AG08396 (cell line): ENCODE measurements at regions not wholly inside any gene's neighbourhood (a gene's known extent, or its start where the extent isn't known, plus 50 kb on each side); places are given as distances from the start of the nearest gene placed in this dataset.

ENCODE experiments used
- DNase-seq: peaks from one replicate; pipeline ENCODE4 v3.0.0; 2012; ENCODE audit warnings: low spot score, mixed read lengths

DNA sequence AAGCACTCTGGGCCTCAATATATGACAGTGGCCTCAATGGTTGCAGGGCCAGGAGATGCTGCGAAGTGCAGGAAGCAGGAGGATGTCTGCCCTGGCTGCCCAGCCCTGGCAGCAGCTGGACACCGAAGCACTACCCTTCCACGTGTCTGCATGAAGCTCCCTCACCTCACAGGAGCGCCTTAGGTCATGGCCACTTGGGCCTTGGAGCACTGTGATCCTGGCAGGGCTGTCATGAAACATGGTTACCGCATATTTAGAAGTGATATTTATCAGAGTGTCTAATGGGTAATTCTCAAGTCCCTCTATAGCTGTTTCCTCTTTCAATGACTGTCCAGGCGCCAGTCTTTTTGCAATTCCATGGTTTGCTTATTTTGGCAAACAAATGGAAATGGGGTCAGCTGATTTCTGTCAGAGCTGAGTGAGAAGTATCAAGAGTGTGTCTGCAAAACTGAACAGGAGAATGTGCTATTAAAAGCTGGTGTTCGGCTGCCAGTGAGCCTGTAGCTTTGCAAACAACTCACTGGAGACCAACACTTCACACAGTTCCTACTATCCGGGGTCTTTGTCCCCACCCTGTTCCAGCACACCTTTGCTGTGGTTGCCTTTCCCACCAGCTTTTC, 285.9 kb downstream of the KIF4B start:
- no peak for DNase-seq

DNA sequence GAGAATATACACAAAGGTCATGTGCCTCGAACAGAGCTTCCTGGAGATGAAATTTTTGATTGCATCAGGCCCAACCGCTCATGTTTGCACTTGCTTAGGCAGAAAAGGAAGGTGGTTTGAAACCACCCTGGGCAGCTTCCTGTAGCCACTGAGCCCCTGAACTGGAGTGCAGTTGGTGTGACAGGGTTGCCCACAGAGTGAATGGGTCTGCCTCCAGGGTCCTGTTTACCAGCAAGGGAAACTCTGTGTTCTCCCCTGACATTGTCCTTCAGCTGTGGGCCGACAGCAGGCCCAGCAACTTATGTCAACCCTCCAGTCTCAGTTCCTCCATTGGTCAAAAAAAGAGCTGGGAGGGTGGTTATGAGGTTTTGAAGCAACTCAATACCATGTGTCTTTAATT, 289.6 kb downstream of the KIF4B start:
- no peak for DNase-seq

DNA sequence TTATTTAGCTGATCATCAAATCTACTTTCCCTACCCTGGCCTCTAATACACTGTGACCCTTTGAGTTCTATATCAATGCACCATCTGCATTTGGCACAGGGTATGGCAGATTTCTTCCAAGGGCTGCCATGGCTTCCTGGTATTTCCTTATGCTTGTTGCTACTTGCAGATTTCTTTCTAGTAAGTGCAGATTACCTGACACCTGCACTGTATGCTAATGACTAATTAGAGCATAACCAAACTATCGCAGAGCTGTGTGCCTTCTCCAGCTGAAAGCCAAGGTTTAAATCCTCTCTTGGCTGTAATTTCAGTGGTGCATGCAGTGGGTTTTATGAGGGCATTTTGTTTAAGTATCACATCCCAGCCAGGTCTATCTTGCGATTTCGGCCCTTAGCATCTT, 293.7 kb downstream of the KIF4B start:
- DNase-seq: no peak

DNA sequence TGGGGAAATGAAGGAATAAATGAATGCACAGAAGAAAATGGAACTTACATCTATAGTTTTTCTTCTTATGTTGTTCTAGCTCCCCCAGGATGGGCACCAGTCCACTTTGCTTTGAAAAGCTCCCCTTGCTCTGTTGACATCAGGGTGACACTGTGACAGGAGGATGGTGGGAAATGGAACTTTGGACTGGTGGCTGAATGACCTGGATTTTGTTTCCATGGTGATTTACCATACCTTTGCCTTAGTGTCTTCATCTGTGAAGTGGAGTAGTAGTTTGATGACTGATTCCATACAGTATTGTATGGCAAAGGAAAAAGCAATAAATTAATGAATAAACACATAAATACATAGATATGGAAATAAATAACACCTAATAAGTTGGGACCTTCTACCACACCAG, 294.7 kb downstream of the KIF4B start:
- no peak for DNase-seq

DNA sequence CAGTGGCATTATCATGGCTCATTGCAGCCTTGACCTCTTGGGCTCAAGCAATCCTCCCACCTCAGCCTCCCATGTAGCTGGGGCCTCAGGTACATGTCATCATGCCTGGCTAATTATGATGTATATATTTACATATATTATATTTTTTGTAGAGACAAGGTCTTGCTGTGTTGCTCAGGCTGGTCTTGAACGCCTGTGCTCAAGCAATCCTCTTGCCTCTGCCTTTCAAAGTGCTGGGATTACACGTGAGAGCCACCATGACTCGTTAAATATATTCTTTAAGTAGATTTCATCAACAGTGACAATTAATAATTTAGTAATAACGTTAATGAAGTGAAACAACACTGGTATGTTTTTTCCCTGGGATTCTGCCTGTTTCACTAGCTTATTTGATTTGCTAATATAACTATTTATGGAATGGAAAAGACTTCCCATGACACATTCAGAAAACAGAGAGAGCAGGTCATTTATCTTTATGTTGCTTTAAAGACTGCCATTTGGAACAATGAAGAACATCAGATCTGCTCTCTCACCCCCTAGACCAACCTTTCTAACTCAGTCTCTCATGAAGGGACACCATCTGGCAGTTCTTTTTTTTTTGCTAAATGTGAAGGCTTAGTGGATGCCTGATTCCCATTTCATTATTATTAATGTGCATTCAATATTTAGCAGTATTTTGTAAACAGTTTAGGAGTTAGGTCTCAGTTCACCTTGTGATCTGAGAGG, 295.6 kb downstream of the KIF4B start:
- no peak for DNase-seq

DNA sequence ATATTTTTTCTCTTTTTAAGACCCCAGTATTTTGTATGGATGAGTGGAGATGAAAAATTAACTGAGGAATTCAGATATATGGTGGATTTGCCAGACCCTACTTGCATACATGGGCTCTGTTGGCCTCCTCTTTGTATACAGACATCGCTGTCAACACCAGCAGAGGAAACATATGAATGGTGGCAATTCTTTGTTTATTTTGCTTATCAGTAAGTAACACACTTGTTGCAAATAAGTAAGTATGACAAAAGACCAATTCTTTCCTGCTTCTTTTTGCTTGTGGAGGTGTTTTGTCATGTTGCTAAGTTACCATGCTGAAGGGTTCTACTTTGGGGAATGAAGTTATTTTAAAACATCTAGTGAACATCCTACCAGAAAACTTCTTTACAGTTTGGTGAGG, 298.2 kb downstream of the KIF4B start:
- DNase-seq: no peak

DNA sequence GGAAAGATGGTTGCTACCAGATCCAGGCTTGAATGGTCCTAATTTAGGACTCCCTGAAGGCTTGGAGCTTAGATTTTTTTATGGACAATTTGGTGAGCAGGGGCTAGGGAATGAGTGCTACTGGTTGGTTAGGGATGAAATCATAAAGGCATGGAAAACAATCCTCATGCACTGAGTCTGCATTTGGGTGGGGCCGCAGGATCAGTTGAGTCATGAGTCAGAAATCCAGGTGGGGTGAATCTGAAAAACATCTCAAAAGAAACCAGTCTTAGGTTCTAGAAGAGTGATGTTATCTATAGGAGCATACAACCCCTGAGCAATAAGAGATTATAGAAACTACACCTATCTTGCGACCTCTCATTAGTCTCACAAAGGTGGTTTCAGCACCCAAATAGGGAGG, 300.0 kb downstream of the KIF4B start:
- no peak for DNase-seq

DNA sequence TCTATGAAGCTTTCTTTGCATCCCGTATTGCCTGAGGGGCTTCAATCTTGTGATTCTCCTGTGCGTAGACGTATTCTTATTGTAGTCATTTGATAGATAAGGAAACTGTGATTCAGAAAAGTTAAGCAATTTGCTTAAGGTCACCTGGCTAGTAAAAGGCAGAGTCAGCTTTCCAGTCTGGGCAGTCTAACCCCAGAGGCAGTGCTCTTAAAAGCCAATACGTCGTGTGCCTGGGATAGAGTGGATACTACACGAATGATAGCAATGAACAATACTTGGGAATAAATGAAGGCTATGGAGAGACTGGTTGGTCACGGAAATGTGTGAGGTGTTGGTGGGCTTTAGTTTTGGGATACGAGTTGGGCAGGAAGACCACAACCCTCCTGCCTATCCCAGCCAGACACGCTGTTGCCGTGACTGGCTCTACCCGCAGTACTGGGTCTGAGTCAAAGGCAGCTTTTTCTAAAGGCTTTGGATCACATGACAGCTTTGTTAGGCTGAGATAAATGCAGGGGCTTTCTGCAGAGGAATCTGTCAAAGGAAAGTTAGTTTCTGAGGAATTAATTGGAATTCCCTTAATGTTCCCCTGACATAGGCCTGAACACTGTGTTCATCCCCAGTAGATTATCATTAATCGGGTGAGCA, 302.6 kb downstream of the KIF4B start:
- DNase-seq: no peak

DNA sequence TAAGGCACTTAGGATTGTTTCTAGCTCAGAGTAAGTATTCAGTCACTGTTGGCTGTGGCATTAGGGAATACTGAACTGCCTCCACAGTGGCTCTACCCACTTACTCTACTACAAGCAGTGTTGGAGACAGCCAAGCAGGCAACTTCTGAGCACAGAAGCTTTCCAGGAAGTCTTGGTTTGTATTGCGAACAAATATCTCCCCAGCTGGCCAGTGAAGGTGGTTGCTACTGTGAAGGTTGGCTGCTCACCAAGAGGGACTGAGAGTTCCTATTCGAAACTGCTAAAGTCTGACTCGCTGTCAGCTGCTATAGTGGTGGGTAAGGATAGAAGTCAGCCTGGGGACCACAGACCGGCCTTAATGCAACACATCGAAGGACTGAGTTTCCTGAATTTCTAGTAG, 319.1 kb downstream of the KIF4B start:
- no peak for DNase-seq

DNA sequence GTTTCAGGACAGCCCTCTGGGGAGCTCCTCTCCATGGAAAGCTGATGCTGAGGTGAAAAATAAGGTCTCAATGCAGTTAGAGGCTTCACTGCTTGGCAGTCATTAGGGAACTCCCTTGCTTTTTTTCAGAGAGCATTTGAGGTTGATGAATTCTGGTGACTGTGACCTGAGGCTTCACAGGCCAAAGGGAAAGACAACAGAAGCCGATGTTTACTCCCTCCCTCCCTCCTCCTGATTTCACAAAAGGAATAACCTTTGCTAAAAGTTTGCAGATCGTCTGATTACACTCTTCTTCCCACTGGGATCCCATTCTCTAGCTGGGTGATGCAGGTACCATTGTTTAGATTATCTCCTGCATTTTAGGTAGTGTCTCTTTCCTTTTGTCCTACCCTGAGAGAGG, 329.4 kb downstream of the KIF4B start:
- no peak for DNase-seq

DNA sequence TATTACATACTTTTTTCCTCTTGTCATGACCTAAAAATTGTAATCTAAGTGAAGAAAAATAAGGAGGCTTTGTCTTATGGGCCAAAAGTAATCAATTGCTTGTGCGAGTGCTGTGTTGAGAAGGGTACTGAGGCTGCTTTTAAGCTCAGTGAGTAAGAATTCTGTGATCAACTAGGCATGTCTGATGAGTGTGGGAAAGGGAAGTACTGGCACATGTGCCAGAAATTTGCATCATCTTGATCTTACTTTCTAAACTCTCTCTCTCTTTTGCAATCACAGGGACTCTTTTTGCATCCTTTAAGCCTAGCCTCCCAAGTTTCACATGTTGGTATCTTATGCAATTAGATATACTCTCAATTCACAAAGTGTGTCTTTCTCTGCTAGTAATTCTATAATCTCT, 329.9 kb downstream of the KIF4B start:
- DNase-seq: no peak

DNA sequence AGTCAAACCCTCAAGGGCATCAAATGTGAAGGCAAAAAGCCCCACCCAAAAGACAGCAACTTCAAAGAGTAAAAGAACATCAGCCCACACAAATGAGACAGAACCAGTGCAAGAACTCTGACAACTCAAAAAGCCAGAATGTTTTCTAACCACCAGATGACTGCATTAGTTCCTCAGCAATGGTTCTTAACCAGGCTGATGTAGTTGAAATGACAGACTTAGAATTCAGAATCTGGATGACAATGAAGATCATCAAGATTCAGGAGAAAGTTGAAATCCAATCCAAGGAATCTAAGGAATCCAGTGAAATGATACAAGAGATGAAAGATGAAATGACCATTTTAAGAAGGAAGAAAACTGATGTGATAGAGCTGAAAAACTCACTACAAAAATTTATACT, 339.7 kb downstream of the KIF4B start:
- no peak for DNase-seq

DNA sequence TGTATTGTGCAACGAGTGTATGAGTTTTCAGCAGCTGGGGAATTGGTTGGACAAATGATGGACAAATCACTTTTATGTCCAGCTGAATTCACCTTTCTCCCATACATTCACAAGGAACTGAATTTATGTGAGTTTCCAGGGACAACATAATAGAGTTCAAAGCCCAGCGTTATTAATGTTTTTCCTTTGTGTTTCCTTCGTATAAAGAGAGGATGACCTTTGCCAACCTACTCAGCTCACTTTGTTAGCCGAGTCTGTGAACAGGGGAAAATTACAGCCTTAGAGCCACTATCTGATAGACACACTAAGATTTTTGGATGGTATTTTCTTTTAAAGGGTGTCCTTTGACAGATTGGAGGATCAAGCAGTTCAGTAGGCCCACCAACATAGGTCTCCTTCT, 352.5 kb downstream of the KIF4B start:
- DNase-seq: no peak

DNA sequence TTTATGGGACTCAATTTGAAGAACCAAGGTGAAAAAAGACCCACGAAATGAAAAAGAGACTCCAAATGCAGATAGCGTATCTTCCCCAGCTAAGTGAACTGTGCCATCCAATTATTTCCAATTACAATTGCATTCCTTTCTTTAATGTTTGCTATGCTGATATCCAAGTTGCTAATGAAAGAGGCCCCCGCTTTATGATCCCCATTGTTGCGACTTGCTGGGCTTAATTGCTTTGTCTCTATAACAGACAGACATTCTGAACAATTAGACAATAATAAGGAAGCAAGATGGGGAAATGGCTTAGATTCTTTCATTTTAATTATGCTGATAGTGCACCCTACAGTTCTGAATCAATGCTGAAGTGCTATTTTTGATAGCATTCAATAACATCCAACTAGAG, 354.3 kb downstream of the KIF4B start:
- no peak for DNase-seq

DNA sequence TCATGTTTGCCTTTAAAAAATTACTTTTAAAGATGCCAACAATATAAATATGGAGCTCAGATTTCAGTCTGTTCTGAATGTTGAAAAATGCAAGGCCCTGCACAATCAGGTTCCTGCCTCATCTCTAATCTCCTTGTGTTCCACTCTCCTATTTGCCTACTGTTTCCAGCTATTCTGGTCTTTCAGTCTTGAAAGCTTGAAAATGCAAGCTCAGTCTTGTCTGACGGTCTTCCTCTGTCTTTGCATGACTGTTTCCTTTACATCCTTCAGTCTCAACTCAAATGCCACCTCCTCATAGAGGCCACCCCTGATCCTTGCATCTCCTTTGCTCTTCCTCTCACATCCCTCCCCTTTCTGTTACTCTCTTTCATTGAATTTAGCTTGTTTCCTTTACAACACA, 354.9 kb downstream of the KIF4B start:
- DNase-seq: no peak

DNA sequence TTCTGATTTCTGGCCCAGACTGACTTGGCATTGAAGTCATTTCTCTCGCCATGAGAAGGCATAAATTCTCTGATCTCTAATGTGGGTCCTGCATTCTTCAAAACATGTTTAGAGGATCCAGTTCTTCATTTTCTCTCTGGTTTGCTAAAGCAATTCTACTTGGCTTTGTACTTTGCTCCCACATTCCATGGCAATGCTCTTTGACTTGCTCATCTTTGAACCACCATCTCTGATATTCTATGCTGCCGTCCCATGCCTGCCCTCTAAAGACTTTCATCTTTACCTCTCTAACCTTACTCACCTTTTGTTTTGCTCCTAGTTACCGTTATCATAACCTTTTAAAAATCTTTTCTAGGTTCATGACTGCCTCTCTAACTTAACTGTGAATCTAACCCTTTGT, 366.9 kb downstream of the KIF4B start:
- no peak for DNase-seq

DNA sequence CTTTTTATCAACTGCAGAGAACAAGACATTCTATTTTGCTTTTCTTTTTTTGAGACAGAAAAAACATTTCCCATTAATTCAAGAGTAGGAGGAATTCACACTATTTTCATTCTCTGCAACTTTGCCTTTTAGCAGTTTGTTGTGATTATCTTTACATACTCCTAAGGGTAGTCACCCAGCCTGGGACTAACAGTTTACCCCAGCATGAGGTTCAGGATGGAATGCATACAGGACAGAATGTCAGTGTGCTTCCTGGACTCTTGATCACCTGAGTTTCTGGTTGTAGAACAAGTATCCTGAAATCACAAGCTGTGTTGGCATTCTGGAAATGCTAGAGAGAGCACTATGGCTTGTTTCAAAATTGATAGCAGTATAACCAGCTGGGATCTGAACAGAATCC, 368.1 kb downstream of the KIF4B start:
- no peak for DNase-seq

DNA sequence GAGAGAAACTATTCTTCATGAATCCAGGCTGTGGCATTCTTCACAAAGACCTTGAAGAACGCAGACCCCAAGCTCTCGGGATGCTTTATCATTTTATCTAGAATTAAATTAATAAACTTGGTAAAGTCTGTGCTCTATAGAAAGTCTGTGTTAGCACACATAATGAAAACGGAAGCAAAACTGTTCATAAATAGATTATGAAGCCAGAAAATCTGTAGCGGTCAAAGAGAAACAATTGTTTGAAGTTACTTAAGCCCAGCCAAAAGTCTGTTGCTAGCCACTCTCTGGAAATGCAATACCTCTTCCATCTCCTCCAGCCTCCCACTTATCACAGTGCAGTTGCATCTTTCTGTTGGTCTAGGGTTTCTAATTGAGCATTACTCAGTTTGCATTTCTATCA, 375.9 kb downstream of the KIF4B start:
- no peak for DNase-seq

DNA sequence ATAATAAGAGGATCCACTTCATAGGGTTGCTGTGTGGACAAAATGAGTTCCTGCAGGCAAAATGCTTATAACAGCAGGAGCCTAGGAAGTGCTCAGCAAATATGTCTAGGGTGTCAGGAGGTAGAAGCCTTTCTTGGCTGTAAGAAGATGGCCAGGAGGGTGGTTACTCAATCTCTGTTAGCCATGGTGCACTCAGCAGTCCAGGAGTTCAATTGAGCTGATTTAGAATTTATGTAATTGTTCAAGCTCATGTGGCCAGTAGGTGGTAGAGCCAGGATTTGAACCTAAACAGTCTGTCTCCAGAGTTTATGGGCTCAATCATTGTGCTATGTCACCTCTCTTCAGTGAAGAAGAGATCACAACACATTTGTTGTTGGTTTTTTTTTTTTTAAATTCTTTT, 381.2 kb downstream of the KIF4B start:
- DNase-seq: no peak

DNA sequence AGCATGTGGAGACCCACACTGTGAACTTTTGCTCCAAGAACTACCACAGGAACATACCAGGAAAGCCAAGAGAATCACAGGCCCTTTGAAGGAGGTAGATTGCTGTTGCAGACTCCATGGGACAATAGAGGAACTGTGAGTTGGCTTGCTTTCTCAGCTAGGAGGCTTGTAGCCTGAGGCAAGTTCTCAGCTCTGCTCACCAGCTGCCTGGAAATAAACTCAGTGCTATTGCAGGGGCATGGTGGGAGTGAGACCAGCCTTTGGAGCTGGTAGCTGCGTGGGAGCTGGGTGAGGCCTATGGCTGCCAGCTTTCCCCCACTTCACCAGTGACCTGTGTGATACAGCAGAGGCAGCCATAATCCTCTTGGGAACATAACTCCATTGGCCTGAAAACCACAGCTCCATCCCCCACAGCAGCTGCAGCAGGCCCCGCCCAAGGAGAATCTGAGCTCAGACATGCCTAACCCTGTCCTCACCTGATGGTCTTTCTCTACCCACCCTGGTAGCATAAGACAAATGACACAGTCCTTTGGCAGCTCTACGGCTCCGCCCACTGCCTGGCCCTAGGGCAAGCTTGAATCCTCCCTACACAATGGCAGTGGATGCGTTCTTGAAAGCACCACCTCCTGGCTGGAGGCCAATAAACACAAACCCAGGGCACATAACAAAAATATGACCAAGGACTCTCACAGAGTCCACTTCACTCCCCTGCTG, 389.5 kb downstream of the KIF4B start:
- DNase-seq: no peak

DNA sequence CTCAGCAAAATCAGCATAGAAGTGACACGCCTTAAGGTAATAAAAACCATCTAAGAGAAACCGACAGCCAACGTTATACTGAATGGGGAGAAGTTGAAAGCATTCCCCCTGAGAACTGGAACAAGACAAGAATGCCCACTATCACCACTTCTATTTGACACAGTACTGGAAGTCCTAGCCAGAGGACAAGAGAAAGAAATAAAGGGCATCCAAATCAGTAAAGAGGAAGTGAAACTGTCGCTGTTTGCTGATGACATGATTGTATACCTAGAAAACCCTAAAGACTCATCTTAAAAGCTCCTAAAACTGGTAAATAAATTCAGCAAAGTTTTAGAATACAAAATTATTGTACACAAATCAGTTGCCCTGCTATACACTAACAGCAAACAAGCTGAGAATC, 393.3 kb downstream of the KIF4B start:
- no peak for DNase-seq

DNA sequence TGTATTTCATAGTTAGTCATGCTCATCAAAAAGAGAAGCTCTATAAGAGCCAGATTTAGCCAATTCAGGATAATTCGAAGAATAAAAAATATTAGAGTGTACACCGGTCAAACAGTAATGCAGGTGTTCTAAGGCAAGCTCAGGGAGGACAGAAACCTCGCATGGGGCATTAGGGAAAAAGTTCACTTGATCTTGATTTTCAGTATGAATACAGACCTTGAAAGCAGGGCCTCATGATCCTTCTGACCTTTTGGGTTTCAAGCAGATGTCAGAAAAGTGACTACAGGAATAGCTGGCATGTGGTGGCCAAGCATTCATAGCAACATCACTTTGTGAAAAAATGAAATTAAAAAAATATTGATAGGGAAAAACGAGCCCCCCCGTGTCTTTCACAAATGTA, 394.9 kb downstream of the KIF4B start:
- DNase-seq: no peak

DNA sequence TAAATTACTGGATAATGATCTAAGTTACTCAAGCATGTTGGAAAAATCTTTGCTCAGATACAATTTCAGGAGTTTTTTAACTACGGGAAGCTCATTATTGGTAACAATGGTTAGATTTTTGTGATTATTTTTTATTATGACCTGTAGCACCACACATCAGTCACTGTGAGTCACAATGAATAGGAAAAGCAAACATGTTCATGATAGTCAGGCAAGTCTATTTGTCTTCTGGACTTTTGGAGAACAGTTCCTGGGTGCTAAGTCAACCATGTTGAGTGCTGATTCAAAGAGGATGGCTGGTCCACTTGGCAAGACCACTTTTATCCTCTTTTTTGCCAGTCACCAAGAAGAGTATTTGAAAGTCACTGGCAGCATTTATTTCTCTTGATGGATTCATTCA, 403.2 kb downstream of the KIF4B start:
- no peak for DNase-seq
